GM19397 (cell line): ENCODE measurements at regions not wholly inside any gene's neighbourhood (a gene's known extent, or its start where the extent isn't known, plus 50 kb on each side); places are given as distances from the start of the nearest gene placed in this dataset.

ENCODE experiments used
- ATAC-seq: cut with Tn5 transposase; IDR thresholded peaks from one replicate; pipeline ENCODE4 v1.9.1; 2021; ENCODE audit warnings: mild to moderate bottlenecking, moderate library complexity; ENCODE audit not compliant: unreplicated experiment

- ATAC-seq: no peak
Measured at GRCh38 chr15:95825671-95826411, 504.7 kb upstream of the NR2F2 start.

GRCh38 chr15:95826412-95827195 lies 503.9 kb upstream of the NR2F2 start:
- ATAC-seq: no peak

- no peak for ATAC-seq
Measured at GRCh38 chr15:95829062-95829461, 501.4 kb upstream of the NR2F2 start.

DNA sequence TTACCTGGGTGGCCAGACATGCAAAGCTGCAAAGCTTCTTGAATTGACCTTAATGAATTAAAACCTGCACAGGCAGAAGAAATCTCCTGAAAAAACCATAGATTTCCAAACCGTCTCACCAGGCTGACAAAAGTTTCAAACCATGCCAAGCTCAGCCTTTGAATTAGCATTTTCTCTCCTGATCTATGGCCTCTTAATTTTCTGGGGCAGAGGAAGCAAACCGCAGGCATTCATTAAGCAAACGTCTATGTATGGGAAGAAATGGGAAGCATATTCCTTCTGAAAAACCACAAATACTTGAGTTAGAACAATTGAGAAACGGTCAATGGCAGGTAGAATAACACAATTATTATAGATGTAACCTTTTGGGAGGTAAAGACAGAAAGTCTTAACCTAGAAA lies 500.2 kb upstream of the NR2F2 start:
- no peak for ATAC-seq

GRCh38 chr15:95832668-95833067 lies 497.8 kb upstream of the NR2F2 start:
- no peak for ATAC-seq

- no peak for ATAC-seq
Measured at GRCh38 chr15:95834028-95834804, 496.3 kb upstream of the NR2F2 start.

GRCh38 chr15:95836536-95836935 lies 494.0 kb upstream of the NR2F2 start:
- ATAC-seq: no peak

DNA sequence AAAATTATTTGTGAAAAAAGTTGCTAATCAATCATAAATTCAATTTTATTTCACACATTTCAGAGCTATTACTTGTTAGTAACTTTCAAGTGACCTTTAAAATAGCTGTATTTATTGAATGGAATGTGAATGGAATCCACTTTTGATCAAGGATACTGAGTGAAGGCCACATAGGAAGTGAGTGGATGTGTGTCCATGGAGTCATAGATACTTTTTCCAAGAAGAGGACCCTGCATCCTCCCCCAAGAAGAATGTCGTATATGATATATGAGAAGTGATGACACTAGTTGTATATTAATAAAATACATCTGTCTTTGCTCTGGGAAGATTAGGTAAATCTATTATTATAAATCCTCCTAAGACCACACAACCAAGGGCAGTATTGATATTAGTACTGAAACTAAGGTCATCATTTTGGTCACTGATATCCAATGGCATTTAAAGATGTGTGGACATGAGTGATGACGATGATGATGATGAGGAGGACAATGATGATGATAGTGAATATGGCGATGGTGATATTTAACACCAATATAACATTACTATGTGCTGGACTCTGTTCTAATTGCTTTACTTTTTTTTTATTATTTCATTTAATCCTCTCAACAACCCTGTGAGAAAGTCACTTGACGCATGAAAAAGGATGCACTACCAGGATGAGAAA lies 493.0 kb upstream of the NR2F2 start:
- no peak for ATAC-seq

GRCh38 chr15:95839367-95839782 lies 491.1 kb upstream of the NR2F2 start:
- ATAC-seq: peak; percentile 95

- ATAC-seq: no peak
Measured at GRCh38 chr15:95840004-95840403, 490.5 kb upstream of the NR2F2 start.

DNA sequence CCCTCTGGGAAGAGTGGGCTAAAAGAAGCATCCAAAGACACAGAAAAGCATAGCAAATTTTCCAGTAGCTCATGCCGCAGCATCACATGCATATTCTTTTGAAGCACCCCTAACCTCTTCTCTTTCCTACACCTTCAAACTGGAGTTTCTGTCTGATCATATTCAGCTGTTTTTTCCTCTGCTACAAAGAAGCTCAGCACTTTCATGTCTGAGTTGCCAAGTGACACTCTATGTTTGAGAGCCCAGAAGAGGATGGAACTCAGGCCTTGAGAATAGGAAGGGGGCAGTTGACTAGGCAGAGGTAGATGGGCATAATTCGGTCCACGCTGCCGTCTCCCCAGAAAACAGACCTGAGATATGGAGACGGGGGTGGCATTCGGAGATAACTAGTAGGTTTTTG lies 489.6 kb upstream of the NR2F2 start:
- ATAC-seq: no peak

DNA sequence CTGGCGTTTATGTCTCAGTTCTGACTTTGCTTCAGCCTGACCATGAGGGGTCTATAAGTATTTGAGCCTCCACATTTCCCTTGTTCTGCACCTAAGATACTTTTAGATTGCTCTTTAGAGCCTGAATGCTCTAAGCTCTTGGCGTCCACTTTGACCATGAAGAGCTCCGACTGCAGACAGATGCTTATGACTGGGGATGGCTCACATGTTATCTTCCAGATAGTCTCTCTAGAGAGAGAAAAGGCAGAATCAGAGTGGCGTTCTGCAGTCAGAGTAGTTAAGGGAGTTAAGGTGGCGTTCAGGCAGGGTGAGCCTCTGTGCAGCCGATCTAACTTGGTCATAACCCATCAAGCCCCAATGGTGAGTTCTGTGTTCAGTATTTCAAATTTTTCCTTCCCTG lies 487.9 kb upstream of the NR2F2 start:
- no peak for ATAC-seq

DNA sequence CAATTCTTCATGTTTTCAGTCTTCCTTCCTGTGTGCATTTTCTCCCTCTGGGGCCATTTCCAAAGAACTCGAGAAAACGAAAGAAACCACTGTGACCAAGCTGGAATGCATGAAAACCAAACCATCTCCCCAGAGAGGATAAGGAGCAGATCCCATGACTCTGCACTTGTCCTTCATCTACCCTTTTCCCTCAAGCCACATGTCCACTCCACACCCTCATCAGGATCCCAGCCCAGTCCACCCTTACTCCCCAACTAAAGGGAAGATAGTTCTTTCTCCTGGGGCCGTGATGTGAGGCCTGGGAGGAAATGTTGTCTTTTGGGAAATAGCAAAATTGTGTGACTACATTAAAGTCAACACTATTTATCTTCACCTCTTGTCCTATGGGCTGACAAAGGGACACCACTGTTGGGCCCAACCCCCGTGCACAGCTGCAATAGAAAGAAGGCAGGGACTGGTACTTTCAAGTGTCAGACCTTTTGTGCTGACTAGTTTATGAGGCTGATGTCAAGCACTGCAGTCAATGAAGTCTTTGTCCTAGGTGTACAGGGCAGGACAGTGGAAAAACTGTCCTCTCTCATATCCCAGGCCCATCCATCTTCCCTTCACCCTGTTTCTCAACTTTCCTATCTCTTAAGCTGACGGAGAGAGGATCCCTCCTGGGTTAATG lies 487.1 kb upstream of the NR2F2 start:
- ATAC-seq: no peak

- no peak for ATAC-seq
Measured at GRCh38 chr15:95845862-95846515, 484.5 kb upstream of the NR2F2 start.

- no peak for ATAC-seq
Measured at GRCh38 chr15:95848126-95848525, 482.4 kb upstream of the NR2F2 start.

DNA sequence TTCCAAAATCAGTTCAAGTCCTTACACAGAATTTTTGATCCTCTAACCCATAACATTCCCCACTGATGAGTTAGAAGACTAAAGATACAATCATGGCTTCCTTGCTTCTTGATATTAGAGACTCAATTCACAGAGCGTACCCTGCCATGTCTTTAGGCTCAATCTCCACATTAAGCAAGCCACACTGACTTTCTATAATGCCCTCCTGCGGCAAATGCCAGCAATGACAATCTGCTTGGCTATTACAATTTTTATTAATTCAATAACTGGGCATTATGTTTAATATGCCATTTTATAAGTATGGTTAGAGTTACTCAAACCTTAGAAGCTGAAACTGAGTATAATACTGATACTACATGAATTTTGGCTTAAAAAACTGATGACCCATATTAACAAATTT lies 479.7 kb upstream of the NR2F2 start:
- no peak for ATAC-seq

- ATAC-seq: no peak
Measured at GRCh38 chr15:95853350-95853749, 477.1 kb upstream of the NR2F2 start.

DNA sequence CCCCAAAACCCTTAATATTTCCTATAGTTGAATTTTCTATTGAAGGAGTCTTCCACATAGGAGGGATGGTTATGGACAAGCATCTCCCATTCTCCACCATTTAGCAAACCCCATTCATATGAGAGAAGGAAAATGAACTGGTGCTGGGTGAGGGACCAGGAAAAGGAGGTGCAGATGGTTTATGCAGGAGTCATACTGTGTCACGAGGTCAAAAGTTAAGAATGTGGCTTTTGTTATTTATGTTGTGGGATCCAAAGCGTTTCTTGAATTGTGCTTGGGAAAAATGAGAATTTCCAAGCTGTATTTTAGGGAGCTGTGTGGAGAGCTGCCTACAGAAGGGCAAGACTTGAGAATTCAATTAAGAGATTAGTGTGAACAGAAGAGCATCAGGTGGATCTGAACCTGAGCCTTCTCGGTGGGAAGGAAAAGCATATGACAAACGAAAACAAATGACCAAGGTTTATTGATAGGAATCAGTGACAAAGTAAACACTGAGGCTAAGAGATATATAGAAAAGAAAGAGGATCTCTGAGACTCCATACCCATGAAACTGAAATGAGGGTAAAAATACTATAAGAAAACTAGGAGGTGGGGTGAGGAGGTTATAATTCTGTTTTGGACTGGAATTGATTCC lies 473.3 kb upstream of the NR2F2 start:
- ATAC-seq: no peak

GRCh38 chr15:95857758-95858157 lies 472.7 kb upstream of the NR2F2 start:
- ATAC-seq: no peak

GRCh38 chr15:95860406-95860805 lies 470.1 kb upstream of the NR2F2 start:
- no peak for ATAC-seq
